ENCODE measurements at regions not wholly inside any gene's neighbourhood (a gene's known extent, or its start where the extent isn't known, plus 50 kb on each side); places are given as distances from the start of the nearest gene placed in this dataset.

DNA sequence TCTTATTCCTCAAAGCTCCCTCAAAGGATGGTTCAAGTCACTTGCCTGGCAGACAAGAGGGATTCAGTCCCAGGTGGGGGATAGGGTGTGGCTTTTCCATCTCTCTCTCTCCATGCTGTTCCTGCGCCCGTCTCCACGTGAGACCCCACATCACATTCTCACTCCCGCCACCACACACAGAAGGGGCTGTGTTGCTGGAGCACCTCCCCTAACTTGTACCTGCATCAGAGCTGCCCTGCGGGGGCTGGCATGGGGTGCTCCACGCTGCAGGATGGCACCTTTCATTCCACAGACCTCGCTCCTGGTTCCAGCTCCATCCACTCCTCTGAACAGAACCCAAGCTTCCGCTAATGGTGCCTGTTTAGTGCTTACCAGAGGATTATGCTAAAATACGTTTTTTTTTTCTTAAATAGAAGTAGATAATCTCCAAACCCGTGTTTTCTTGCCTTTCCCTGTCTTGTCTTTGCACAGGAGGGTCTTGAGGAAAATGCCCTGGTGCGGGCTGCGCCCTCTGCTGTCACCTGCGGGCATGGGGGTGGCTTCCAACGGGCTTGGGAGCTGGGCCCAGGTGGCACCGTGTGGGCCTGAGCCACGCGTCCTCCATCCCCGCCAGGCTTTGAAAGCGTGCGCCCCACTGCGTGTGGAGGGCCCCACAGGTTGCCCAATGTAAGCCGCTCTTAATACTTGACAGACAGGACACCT lies 985.6 kb downstream of the BRD1 start:
- no peak for DNase-seq (ENCODE audit: low read depth in 2 of 3, low spot score in 2 of 3)

- no peak for DNase-seq (ENCODE audit: low read depth in 2 of 3, low spot score in 2 of 3)
Observed at GRCh38 chr22:48840112-48840949, 987.3 kb downstream of the BRD1 start.

- no peak for DNase-seq (ENCODE audit: low read depth in 2 of 3, low spot score in 2 of 3)
Observed at GRCh38 chr22:48838846-48839730, 988.6 kb downstream of the BRD1 start.

GRCh38 chr22:48838376-48838775 lies 989.3 kb downstream of the BRD1 start:
- DNase-seq (ENCODE audit: low read depth in 2 of 3, low spot score in 2 of 3) = no peak

DNA sequence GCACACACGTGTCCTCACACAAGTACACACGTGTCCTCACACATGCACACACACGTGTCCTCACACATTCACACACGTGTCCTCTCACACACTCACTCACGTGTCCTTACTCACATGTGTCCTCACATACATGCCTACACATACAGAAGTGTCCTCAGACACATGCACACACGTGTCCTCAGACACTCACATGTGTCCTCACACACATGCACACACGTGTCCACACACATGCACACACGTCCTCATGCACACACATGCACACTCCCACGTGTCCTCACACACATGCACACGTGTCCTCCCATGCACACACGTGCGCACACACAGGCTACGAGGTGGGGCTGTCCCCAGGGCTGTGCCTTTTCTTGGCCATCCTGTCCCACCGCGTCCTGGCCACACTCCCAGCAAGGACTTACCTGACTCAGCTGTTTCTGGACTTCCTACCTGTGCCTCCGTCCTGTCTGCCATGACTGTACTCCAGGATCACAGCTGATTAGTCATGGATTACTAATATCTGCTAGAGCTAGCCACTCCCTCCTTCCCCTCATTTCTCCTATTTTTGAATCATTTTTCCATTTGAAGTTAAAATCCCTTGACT lies 990.2 kb downstream of the BRD1 start:
- DNase-seq (ENCODE audit: low read depth in 2 of 3, low spot score in 2 of 3) = no peak

- no peak for DNase-seq (ENCODE audit: low read depth in 2 of 3, low spot score in 2 of 3)
Observed at GRCh38 chr22:48836673-48837340, 990.9 kb downstream of the BRD1 start.

DNA sequence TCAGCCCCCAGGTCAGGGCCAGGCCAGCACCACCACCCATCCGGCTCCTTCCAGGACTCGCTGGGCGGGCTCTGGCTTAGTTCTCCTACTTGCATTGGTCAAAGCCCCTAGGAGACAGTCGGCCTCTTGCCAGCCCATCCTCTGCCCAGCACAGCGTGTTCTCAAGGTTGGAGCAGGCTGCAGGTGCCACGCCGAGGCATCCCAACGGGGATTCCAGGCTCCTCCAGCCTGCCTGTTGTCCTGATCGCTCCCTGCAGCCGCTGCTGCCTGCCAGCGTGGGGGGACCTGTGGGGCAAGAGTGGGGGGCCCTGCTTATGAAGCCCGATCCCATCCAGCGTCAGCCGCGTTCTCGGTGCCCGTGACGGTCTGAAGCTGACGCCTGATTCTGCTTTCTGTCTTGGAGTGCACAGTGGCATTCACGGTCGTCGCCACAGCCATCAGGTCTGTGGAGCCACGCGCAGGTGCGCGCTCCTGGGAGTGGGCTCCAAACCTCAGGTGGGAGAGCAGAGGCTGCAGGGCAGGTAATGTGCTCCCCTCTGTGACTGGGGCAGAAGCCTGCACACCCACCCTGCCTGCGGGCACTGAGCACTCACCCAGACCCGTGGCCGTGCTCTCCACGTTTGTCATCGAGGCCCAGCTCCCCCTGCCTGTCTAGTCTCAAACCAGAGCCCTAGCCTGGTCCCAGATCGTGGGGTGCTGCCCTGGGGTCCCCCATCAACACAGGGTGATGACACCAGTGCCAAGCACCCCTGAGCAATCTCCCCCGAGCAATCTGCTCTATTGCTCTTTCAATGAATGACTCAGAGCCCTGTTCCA lies 991.6 kb downstream of the BRD1 start:
- no peak for DNase-seq (ENCODE audit: low read depth in 2 of 3, low spot score in 2 of 3)

DNA sequence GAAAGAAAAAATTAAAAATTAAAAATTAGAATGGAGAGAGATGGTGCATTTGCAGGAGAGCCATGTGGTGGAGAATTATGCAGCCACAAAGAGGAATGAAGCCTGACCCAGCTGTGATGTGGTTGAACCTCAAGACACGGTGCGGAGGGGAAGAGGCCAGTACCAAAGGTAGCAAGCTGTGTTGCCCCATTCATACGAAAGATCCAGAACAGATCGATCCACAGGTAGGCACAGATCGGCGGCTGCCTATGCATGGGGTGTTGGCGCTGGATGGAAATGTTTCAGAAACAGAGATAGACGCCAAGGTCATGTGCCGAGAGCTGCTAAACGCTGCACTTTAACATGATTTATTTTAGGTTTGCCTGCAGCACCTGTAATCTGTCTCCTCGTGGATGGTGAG lies 992.3 kb downstream of the BRD1 start:
- DNase-seq (ENCODE audit: low read depth in 2 of 3, low spot score in 2 of 3) = no peak

- DNase-seq (ENCODE audit: low read depth in 2 of 3, low spot score in 2 of 3) = no peak
Observed at GRCh38 chr22:48834404-48834803, 993.3 kb downstream of the BRD1 start.

GRCh38 chr22:48832592-48832991 lies 995.1 kb downstream of the BRD1 start:
- peak in 1 of 3 experiments; percentile 12 for DNase-seq (ENCODE audit: low read depth in 2 of 3, low spot score in 2 of 3)

GRCh38 chr22:48829908-48830307 lies 997.8 kb downstream of the BRD1 start:
- DNase-seq (ENCODE audit: low read depth in 2 of 3, low spot score in 2 of 3) = no peak

DNA sequence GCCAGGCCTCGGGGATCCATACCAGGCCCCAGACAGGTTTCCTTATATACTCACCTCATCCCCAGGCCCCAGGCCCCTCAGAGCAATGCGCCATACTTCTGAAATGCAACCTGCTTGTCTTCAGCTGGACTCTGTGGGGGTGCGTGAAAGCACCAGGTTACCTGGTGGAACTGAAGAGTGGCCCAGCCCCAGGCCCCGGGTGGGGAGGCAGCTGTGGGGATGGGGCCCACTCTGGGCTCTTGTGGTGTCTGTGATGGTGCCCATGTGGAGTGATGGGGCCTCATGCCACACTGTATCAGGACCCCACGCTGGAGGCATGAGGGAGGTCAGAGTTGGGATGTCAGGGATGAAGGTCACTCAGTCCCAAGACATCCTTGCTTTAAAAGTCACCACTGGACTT lies 999.0 kb downstream of the BRD1 start:
- DNase-seq (ENCODE audit: low read depth in 2 of 3, low spot score in 2 of 3) = no peak

DNA sequence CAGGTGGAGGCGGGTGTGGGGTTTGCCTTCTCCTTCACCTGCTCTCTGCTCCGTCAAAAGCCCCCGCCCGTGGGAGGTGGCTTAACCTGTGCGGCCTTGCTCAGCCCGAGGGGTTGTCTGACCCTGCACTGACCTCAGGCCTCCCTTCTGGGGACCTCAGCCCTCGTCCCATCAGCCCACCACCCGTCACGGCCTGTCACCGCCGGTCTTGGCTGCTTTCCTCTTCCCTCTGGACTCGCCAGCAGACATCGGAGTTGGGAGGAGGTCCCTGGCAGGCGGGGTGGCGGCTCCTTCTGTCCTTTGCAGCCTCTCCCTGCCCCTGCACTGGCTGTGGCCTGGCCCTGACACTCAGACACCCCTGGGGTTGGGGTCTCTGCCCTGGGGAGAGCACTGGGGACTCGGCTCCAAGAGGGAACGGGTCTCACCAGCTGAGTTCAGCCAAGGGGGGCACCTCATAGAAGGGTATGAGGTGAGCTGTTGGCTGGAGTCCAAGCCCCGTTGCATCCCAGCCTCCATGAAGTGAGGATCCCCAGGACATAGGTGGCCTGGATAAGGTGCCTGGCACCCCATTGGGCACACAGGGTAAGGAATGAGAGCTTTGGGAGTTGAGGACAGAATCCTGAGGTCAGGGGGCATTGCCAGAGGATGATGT lies 999.6 kb downstream of the BRD1 start:
- DNase-seq (ENCODE audit: low read depth in 2 of 3, low spot score in 2 of 3) = no peak

- DNase-seq (ENCODE audit: low read depth in 2 of 3, low spot score in 2 of 3) = no peak
Observed at GRCh38 chr22:48827268-48827846, 1000.3 kb downstream of the BRD1 start.

GRCh38 chr22:48826546-48826945 lies 1001.1 kb downstream of the BRD1 start:
- DNase-seq (ENCODE audit: low read depth in 2 of 3, low spot score in 2 of 3) = no peak

DNA sequence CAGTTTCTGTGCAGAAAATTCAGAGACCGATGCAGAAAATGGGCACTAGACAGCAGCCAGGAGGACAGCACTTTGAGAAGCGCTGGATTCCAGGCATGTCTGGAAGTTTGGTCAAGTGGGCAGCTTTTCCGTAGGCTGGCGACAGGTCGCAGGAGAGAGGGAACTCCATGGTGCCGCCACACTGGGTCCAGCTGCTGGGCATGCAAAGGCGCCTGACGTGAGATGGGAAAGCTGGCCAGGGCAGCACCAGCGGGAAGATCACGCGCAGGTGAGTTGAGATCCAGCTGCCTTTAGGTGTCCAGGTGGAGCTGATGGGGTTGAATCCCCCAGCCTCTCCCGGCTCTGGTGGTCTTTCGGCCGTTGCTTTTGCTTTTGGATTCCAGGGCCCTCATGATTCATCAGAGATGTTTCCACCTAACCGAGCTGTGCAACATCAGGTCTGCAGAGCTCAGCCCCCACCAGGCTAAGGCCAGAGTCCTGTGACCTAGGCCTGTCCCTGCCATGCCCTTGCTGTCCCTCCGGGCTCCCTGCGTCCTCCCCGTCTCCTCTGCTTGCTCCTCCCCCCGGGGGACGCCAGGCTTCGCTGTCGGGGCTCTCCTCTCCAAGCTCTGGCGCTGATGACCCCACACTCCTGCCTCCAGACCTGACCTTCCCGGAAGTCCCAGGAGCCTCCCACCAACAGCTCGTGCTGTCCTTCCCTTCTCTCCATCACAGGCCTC lies 1001.7 kb downstream of the BRD1 start:
- no peak for DNase-seq (ENCODE audit: low read depth in 2 of 3, low spot score in 2 of 3)

DNA sequence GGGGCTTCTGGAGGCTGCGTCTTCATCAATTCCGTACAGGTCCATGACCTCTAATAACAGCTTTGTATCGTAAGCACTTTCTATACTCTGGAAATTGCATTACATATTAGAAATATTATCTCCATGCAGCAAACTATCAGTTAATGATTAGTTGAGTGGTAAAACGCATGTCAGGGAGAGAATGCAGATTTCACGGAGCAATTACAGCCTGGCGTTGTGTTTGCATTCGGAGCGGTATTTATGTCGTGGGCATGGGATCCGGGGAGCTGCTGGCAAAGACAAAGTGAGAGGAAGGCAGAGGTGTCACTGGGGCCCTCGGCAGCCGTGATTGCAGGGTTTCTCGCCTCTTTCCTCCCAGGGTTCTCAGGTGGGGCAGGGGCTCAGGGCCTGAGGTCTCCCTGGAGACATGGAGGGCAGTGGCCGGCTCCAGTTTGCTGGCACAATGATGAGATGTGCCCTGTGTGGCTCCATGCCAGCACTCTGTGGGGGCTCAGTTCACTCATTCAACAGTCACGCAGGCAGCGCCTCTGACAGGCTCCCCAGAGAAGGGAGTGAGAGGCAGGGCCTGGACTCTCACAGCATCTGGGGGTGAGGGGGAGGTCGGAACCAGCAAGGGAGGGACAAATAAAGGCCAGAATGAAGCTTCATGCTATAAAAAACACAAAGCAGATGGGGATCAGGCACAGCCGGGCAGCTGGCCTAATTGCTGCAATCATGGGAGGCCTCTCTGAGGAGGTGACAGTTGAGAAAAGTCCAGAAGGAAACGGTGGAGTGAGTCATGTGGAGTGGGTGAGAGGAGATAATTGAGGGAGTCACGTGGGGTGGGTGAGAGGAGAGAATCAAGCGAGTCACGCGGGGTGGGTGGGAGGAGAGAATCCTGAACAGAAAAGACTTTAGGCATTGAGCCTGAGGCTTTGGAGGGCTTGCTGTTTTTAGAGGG lies 1002.7 kb downstream of the BRD1 start:
- DNase-seq (ENCODE audit: low read depth in 2 of 3, low spot score in 2 of 3) = no peak

Data from activated CD8-positive, alpha-beta memory T cell treated with anti-CD3 and anti-CD28 coated beads for 48 hours (primary cell).